ENCODE measurements at regions not wholly inside any gene's neighbourhood (a gene's known extent, or its start where the extent isn't known, plus 50 kb on each side); places are given as distances from the start of the nearest gene placed in this dataset.
"Not testable (repeated sequence)": the region's sequence is repeated elsewhere in the genome, so short reads cannot be mapped to it uniquely, and the experiment has no call there.

GRCh38 chr13:60881507-60881906 lies 484.5 kb downstream of the TDRD3 start:
- no peak for DNase-seq

DNA sequence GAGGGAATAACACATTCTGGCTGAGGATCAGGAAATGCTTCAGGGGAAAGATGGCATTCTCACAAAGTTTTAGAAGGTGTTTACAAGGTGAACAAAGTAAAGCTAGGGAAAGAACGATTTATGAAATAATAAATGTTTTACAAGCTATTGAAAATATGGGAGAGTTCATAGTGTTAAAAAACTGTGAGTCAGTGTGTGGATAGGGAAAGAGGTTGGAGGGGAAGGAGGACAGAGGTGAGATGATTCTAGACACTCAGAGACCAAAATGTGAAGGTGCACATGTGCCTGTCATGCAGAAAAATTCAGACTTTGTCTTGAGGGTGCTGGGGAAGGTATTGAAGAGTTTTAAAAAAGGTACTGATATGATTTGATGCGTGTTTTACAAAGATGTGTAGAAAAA lies 476.1 kb downstream of the TDRD3 start:
- DNase-seq: no peak

DNA sequence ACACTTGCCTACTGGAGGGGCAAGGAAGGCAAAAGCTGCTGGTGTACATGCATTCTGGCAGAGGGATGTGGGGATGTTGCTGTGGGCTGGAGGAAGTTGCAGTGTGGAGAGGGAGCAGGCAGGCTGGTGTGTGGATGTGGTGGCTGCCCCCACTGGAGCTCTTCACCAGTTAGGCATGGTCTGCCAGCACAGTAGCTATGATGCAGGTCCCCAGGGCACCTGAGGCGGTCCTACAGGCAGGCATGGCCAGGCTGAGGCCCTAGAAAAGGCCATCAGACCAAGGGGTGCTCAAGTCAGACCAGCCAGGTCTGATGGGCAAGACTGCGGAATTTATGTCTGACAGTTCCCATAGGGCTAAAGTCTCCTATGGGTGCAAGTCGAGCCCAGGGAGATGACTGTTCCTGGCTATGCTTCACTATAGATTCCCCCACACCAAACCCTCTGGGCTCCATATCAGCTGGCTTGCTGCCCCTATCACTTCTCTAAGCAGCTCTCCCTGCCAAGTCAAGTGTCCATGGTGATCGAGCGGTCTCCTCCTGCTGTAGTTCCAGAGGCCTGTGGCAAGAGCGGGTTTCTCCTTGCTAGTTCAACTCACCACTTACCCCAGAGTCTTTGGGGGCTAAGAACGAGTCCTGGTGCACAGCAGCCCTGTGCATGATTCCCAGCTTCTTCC lies 473.1 kb downstream of the TDRD3 start:
- no peak for DNase-seq

DNA sequence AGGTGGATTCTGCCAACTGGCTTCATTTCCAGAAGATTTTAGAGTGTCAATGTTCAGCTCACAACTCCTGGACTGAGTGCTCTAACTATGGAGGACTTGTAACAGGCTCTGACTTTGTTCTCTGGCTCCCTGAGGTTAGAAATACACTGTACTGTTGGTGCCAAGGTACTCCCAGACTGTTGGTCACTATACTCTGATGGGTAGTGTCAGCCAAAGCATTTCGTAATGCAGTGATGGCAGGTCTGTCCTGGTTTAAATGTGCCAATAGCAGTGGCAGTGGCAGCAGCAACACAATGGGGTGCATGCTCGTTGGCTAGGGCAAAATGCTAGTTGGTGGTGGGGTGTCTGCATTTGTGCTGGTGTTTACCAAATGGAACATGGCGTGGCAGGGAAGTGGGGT lies 472.2 kb downstream of the TDRD3 start:
- no peak for DNase-seq

GRCh38 chr13:60862036-60862435 lies 465.0 kb downstream of the TDRD3 start:
- no peak for DNase-seq

GRCh38 chr13:60857698-60858097 lies 460.7 kb downstream of the TDRD3 start:
- no peak for DNase-seq

DNA sequence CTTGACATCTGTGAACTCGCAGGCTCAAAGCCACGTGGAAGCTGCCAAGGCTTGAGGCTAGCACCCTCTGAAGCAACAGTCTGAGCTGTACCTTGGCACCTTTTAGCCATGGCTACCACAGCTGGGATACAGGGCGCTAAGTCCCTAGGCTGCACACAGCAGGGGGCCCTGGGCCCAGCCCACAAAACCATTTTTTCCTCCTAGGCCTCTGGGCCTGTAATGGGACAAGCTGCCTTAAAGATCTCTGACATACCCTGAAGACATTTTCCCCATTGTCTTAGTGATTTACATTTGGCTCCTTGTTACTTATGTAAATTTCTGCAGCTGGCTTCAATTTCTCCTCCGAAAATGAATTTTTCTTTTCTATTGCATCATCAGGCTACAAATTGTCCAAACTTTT lies 455.9 kb downstream of the TDRD3 start:
- DNase-seq: no peak

GRCh38 chr13:60851378-60851777 lies 454.4 kb downstream of the TDRD3 start:
- DNase-seq: no peak

DNA sequence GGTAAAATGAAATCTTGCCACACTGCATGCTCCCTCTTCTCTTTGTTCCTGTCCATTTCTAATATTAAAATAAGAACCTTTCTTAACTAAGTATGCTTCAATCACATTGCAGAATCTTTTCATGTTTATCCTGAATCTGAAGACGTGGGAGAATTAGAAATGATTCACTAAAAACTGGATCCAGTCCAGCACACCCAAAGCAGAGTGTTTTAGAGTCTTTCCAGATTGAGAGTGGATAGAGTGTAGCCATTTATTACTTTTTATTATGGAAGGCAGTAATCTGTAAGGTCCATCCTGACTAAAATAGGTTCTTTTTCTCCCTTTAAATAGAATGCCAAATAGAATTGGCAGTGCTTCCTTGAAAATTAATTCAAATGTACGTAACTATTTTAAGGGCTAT lies 453.5 kb downstream of the TDRD3 start:
- no peak for DNase-seq

GRCh38 chr13:60838581-60838980 lies 441.6 kb downstream of the TDRD3 start:
- DNase-seq: no peak

DNA sequence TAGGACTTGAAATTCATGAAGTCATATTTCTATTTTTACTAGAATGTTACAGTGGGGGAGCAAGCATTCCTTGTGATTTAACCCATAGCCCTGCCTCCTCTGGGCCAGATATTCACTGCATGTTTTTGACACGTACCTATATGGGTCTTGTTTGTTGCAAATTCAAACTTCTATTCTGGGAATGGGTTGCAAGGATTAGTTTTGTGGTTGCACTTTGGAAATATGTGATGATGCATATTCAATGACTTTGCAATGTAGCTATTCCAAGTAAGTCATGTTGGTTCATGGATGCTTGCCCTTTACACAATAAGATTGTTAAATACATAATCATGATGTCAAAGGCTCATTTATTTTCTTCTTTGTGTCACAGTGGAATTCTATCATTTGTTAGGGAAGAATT lies 440.8 kb downstream of the TDRD3 start:
- no peak for DNase-seq

DNA sequence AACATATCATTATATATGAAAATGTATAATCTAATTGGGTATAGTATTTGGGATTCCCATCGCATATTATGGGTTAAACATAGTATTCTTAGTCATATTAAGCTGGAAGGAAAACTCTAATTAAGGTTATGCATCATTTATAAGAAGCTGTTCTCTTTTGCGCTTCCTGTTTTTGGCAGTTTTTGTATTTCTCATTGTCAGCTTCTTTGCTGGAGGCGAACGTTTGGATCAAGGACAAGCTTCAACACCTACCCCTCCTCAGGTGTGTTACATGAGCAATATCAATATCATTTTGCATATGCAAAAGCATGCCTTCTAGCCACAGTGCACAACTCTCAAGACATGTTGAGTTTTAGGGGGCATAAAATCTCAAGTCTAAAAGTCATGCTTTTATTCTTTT lies 439.8 kb downstream of the TDRD3 start:
- no peak for DNase-seq

DNA sequence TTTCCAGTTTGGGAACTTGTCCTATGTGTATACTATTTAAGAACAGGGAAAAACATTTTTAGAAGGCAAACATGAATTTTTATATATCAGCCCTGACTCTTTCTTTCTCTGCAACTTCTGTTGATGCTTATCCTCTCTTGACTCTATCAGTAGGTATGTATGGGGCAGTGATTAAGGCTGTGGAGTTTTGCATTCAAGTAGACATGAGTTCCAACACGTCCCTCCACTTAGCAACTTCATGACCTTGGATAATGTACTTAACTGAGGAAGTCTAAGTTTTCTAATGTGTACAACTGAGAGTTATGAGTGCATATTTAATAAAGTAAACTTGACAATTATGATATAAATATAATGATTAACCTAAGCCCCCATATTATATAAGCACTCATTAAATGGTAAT lies 414.6 kb downstream of the TDRD3 start:
- DNase-seq: no peak

GRCh38 chr13:60805640-60806039 lies 408.6 kb downstream of the TDRD3 start:
- DNase-seq: not testable (repeated sequence)

DNA sequence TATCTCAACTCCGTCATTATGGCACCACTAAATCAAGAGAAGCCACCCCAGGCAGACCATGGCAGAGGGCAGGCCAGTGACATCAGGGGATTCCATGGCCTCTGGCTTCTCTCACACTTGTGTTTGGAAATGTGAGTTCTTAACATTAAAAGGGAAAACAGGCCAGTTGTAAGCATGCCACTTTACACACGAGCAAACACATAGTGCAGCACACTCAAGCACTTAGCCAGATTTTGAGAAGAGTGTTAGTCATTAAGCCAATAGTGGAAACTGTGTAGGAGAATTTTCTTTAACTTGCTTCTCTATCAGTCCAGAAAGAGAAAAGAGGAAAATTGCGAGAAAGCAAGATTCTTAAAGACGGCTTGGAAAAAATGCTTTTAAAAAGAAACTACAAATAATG lies 401.5 kb downstream of the TDRD3 start:
- DNase-seq: no peak

- DNase-seq: no peak
Observed at GRCh38 chr13:60797112-60797511, 400.1 kb downstream of the TDRD3 start.

DNA sequence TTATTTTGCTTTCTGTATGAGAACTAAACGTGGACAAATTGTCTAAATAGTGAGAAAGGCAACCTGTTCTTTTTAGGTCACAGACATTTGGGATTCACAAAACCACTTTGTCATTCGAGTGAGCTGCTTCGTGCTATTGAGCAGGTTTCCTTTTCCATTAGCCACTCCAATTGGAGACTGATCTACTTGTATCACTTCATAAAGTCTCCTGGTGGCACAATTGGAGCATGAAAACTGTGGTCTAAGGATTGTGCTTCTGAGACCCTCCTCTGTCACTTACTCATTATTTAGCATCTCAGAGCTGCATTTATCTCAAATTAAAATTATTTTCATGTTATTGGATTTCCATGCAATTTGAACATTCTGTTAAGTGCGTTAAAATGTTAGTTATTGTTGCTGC lies 397.7 kb downstream of the TDRD3 start:
- no peak for DNase-seq

GRCh38 chr13:60790620-60791019 lies 393.6 kb downstream of the TDRD3 start:
- DNase-seq: no peak

GRCh38 chr13:60788156-60788829 lies 391.3 kb downstream of the TDRD3 start:
- no peak for DNase-seq

- no peak for DNase-seq
Observed at GRCh38 chr13:60787083-60787482, 390.1 kb downstream of the TDRD3 start.

DNA sequence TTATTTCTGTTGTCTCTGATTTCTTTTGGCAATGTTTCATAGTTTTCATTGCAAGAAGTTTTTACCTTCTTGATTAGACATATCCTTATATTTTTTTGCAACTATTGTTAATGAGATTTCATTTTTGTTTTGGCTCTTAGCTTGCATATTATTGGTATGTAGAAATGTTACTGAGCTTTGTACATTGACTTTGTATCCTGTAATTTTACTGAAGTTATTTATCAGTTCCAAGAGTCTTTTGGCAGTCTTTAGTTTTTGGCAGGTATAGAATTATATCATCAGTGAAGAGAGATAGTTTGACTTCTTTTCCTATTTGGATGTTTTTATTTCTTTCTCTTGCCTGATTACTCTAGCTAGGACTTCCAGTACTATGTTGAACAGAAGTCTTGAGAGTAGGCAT lies 375.7 kb downstream of the TDRD3 start:
- DNase-seq: no peak

GRCh38 chr13:60765700-60766411 lies 368.8 kb downstream of the TDRD3 start:
- no peak for DNase-seq

- no peak for DNase-seq
Observed at GRCh38 chr13:60759499-60759898, 362.5 kb downstream of the TDRD3 start.

- DNase-seq: no peak
Observed at GRCh38 chr13:60758637-60759036, 361.6 kb downstream of the TDRD3 start.

All from NCI-H510A (cell line).